Mammary epithelial cell (primary cell): ENCODE measurements at regions not wholly inside any gene's neighbourhood (a gene's known extent, or its start where the extent isn't known, plus 50 kb on each side); places are given as distances from the start of the nearest gene placed in this dataset.

Source experiments
- CTCF ChIP-seq, 2 donors: IDR thresholded peaks in 1 of 2; conservative IDR thresholded peaks in 1 of 2; 2 replicates each; pipeline ENCODE4 v1.5.1; 2011 to 2012; ENCODE audit warnings: inconsistent platforms in 2 of 2, low read length in 2 of 2, mild to moderate bottlenecking in 2 of 2, control low read depth in 1 of 2, low read depth in 1 of 2; ENCODE audit not compliant: insufficient read depth in 1 of 2; ENCODE audit errors: extremely low read depth in 1 of 2
- EZH2 ChIP-seq: IDR thresholded peaks from 2 replicates; pipeline ENCODE4 v1.6.1; 2012; ENCODE audit warnings: low read length, inconsistent platforms, borderline replicate concordance

GRCh38 chr18:1806884-1807615 is 764.3 kb downstream of the METTL4 start:
- no peak for TF ChIP-seq EZH2
- TF ChIP-seq CTCF (conservative IDR thresholded peaks at IDR 0.05 in 1 of 2, IDR thresholded peaks at IDR 0.05 in 1 of 2; ENCODE audit: extremely low read depth in 1 of 2, insufficient read depth in 1 of 2, low read depth in 1 of 2, low read length in 2 of 2): no peak
